Hindlimb muscle (tissue), 1 donor: ENCODE measurements at regions not wholly inside any gene's neighbourhood (a gene's known extent, or its start where the extent isn't known, plus 50 kb on each side); places are given as distances from the start of the nearest gene placed in this dataset.

Experiments
- DNase-seq: peaks from one replicate; pipeline ENCODE4 v3.0.0-alpha.2; 2013

DNA sequence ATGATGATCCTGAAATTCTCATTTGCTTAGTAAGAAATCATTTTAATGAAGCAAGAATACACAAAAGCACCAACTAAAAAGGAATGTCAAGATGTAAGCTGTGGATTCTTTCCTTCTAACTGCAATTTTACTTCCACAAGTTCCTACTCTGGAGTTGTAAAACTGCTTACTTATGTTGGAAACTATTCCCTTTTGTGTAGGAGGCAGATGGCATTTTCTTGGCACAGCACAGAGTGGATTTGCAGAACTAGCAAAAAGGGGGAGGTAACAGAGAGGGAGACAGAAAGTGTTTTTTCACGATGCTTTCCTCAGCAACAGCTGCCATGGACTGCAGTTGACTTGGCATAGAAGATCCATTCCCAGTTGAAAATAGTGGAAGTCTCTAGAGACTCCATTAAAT, 1112.0 kb upstream of the RAG2 start:
- peak; percentile 13 for DNase-seq

DNA sequence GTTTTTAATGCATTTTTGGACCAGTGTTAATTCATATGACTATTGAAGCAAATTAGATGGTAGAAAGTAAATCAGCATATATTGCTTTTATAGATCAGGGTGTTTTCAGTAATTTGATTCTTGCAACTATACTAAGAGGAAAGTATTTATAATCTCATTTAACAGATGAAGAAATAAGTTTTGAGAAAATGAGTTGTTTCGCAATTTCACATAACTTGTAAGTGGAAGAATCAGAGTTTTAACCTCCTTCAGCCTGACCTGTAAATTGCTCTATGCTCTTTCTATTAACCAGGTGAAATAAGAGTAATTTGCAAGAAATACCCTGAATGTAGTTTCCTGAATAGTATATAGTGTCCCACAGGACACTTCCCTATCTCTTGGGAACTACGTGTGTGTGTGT, 1106.8 kb upstream of the RAG2 start:
- no peak for DNase-seq

GRCh38 chr11:37699644-37700043, 1101.6 kb upstream of the RAG2 start:
- no peak for DNase-seq

DNA sequence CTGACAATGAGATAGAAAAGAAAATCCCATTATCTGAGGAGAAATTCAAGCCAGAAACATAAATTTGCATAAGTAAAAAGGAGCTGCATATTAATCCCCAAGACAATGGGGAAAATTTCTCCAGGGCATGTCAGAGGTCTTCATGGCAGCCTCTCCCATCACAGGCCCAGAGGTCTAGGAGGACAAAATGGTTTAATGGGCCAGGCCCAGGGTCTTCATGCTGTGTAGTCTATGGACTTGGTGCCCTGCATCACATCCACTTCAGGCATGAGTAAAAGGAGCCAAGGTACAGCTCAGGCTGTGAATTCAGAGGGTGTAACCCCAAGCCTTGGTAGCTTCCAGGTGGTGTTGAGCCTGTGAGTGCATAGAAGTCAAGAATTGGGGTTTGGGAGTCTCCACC, 1097.2 kb upstream of the RAG2 start:
- DNase-seq, result no peak

GRCh38 chr11:37689951-37690350, 1091.9 kb upstream of the RAG2 start:
- DNase-seq, result no peak

GRCh38 chr11:37688456-37688855, 1090.4 kb upstream of the RAG2 start:
- no peak for DNase-seq

- no peak for DNase-seq
Measured at GRCh38 chr11:37687130-37687529, 1089.1 kb upstream of the RAG2 start.

GRCh38 chr11:37671321-37671720, 1073.3 kb upstream of the RAG2 start:
- DNase-seq, result no peak

- DNase-seq, result no peak
Measured at GRCh38 chr11:37666960-37667359, 1068.9 kb upstream of the RAG2 start.

- DNase-seq, result no peak
Measured at GRCh38 chr11:37657645-37658044, 1059.6 kb upstream of the RAG2 start.

GRCh38 chr11:37647767-37648166, 1049.7 kb upstream of the RAG2 start:
- no peak for DNase-seq

DNA sequence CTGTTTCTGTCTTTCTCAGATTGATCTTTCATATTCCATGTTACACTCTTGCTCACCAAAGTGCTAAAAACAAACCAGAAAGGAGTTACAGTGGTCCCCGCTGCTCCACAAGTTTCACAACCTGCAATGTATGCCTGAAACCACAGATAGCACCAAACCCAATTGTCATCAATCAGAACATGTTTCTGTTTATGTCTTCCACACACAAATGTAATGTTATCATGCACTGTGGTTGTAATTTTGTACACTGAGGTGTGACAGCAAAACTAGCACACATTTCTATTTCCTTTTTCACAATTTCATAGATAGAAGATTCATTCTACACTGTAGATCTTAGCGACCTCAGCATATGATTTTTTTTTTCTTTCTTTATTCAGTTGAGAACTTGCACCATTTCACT, 1045.9 kb upstream of the RAG2 start:
- no peak for DNase-seq

DNA sequence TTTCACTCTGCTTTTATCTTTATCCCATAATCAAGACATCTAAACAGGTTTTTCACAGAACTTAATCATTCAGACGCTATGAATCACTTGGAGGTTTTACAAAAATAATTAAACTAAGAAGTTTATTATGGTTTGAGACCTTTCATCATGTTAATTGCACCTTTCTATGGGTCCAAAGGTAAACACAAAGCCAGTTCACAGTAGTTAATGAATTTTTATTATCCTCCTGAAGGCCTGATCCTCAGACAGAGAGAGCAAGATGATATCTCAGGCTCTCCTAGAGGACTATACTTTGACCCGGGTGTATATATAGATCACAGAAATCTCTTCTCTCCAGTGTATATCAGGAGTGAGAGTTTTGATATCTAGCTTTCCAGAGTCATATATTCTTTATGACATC, 1044.3 kb upstream of the RAG2 start:
- DNase-seq, result no peak

GRCh38 chr11:37632748-37633147, 1034.7 kb upstream of the RAG2 start:
- no peak for DNase-seq

DNA sequence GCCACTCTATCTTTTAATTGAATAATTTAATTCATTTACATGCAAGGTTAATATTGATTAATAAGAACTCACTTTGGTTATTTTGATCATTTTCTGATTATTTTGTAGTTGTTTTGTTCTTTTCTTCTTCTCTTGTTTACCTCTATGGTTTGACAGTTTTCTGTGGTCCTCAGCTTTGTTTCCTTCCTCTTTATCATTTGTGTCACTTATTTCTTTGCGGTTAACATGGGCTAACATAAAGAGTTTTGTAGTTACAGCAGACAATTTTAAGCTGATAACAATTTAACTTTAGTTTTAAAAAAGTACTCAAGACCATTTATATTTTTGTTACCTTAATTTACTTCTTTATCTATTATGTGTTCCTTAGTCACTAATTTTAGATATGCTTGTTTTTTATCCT, 1032.8 kb upstream of the RAG2 start:
- no peak for DNase-seq

GRCh38 chr11:37623778-37624177, 1025.7 kb upstream of the RAG2 start:
- DNase-seq, result no peak

DNA sequence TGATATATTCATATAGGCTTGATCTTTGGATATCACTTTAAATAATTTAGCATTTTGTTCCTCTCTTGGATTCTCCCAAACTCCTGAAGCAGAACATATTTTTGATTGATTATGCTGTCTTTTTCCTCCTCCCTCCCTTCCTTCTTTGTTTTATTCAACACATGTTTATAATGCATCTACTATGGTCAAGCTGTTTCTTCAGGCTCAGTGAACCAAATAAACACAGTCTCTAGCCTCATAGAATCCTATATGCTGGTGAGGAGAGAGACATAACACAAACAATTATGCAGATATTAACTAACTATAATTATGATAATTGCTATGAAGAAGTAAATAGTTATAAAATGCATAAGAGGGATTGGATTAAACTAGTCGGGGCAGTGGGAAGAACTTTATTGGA, 1023.6 kb upstream of the RAG2 start:
- no peak for DNase-seq

- DNase-seq, result no peak
Measured at GRCh38 chr11:37616291-37616690, 1018.3 kb upstream of the RAG2 start.

DNA sequence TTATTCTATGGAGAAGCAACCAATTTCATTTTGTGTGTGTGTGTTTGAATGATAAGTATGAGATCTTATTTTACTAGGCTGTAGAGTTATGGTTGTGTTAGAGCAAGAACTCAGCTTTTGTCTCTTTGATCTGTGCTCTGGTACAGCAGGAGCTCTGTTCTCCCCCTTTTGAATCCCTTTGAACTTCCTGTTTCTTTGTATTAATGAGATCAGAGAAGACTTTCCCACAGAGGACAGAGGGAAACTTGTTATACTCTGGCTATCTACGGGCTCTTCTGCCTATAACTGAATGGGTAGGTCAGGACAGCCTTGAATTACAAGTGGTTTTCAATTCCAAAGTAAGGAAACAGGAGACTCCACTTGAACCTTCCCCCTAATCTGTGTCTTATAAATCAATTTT, 1015.0 kb upstream of the RAG2 start:
- DNase-seq, result no peak

GRCh38 chr11:37612146-37612545, 1014.1 kb upstream of the RAG2 start:
- no peak for DNase-seq

DNA sequence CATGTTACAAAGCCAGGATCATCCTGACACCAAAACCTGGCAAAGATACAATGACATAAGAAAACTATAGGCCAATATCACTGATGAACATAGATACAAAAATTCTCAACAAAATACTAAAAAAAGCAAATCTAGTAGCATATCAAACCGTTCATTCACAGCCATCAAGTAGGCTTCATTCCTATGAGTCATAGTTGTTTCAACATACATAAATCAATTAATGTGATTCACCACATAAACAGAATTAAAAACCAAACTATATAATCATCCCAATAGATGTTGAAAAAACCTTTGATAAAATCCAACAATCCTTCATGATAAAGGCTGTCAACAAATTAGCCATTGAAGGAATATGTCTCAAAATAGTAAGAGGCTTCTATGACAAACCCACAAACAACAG, 1007.2 kb upstream of the RAG2 start:
- DNase-seq, result no peak

GRCh38 chr11:37598381-37598780, 1000.3 kb upstream of the RAG2 start:
- no peak for DNase-seq

DNA sequence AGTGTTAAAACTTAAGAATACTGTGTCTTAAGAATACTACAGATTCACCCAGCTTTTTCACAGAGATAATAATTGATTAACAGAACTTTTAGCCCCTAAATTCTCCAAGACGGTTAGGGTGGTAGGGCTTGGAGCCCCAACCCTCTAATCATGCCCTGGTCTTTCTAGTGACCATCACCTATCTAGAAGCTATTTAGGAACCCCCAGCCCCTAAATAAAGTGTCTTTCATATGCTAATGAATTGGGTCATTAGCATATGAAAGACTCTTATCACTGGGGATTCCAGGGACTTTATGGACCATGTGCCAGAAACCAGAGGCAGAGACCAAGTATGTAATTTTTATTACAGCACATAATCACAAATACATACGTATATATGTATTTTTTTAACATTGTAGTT, 999.7 kb upstream of the RAG2 start:
- no peak for DNase-seq

DNA sequence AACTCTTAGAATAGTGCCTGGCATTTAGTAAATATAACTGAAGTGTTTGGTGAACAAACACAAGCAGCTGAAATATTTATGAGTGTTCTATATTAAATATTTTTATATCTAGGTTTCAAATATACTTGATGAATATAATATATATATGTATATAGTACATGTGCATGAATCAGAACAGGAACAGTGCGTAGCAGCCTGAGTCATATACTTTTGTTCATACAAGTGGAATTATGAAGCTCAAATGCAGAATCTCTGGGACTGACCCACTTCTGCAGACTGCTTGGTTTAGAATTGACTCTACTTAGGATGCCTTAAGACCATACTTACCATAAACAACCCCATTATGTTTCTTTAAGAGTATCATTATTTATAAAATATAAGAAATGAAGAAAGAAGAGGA, 997.8 kb upstream of the RAG2 start:
- no peak for DNase-seq

GRCh38 chr11:37574361-37574760, 976.3 kb upstream of the RAG2 start:
- no peak for DNase-seq
